ENCODE measurements at regions not wholly inside any gene's neighbourhood (a gene's known extent, or its start where the extent isn't known, plus 50 kb on each side); places are given as distances from the start of the nearest gene placed in this dataset.
"Not testable (repeated sequence)": the region's sequence is repeated elsewhere in the genome, so short reads cannot be mapped to it uniquely, and the experiment has no call there.

GRCh38 chr12:68428211-68428610 lies 96.0 kb upstream of the MDM1 start:
- no peak for DNase-seq

- DNase-seq: no peak
These were observed 96.8 kb upstream of the MDM1 start for GRCh38 chr12:68428724-68429501.

- DNase-seq: no peak
These were observed 97.5 kb upstream of the MDM1 start for GRCh38 chr12:68429696-68430095.

GRCh38 chr12:68431786-68432185 lies 99.6 kb upstream of the MDM1 start:
- no peak for DNase-seq

- no peak for DNase-seq
These were observed 100.5 kb upstream of the MDM1 start for GRCh38 chr12:68432622-68433021.

GRCh38 chr12:68434391-68435298 lies 102.5 kb upstream of the MDM1 start:
- DNase-seq: no peak

GRCh38 chr12:68435299-68435637 lies 103.1 kb upstream of the MDM1 start:
- DNase-seq: no peak

GRCh38 chr12:68435816-68436215 lies 103.7 kb upstream of the MDM1 start:
- no peak for DNase-seq

GRCh38 chr12:68438601-68439000 lies 106.4 kb upstream of the MDM1 start:
- DNase-seq: no peak

- DNase-seq: no peak
These were observed 107.3 kb upstream of the MDM1 start for GRCh38 chr12:68439368-68440045.

- DNase-seq: no peak
These were observed 108.0 kb upstream of the MDM1 start for GRCh38 chr12:68440068-68440581.

- no peak for DNase-seq
These were observed 109.0 kb upstream of the MDM1 start for GRCh38 chr12:68441167-68441566.

- DNase-seq: not testable (repeated sequence)
These were observed 110.3 kb upstream of the MDM1 start for GRCh38 chr12:68442353-68442972.

- DNase-seq: not testable (repeated sequence)
These were observed 111.5 kb upstream of the MDM1 start for GRCh38 chr12:68443695-68444094.

- DNase-seq: no peak
These were observed 113.7 kb upstream of the MDM1 start for GRCh38 chr12:68445824-68446223.

- DNase-seq: no peak
These were observed 114.2 kb upstream of the MDM1 start for GRCh38 chr12:68446384-68446783.

- DNase-seq: no peak
These were observed 115.0 kb upstream of the MDM1 start for GRCh38 chr12:68446901-68447796.

GRCh38 chr12:68447797-68448260 lies 115.7 kb upstream of the MDM1 start:
- no peak for DNase-seq

- no peak for DNase-seq
These were observed 117.0 kb upstream of the MDM1 start for GRCh38 chr12:68449196-68449595.

- DNase-seq: no peak
These were observed 118.7 kb upstream of the MDM1 start for GRCh38 chr12:68450947-68451260.

- peak; percentile 4 for DNase-seq
These were observed 119.3 kb upstream of the MDM1 start for GRCh38 chr12:68451261-68452077.

All from stimulated activated CD4-positive, alpha-beta T cell treated with anti-CD3 and anti-CD28 coated beads, Interleukin-12 subunit alpha, Interleukin-12 subunit beta, amount 100 ng/mL, for 4 hours (primary cell).